H1 (cell line): ENCODE measurements at regions not wholly inside any gene's neighbourhood (a gene's known extent, or its start where the extent isn't known, plus 50 kb on each side); places are given as distances from the start of the nearest gene placed in this dataset.

Experiments used
- CTCF ChIA-PET: fragments of 300-600 bp; sonication (Branson Sonifier 250); formaldehyde crosslinking; loops from one replicate; lab custom pipeline; 2021; ENCODE audit not compliant: partially characterized antibody; lab: Charles Lee
- POLR2A ChIA-PET: fragments of 300-600 bp; sonication (Branson Sonifier 250); formaldehyde crosslinking; loops from one replicate; lab custom pipeline; 2021; ENCODE audit warnings: inconsistent platforms; ENCODE audit not compliant: partially characterized antibody; lab: Charles Lee
- DNase-seq, 2 experiments: peaks; one replicate each; pipeline versions ENCODE4 v3.0.0 to v3.0.0-alpha.2; 2010 to 2022; ENCODE audit warnings: low spot score in 2 of 2, low read depth in 1 of 2, mixed read lengths in 1 of 2
- FAIRE-seq: peaks from 2 replicates; lab custom pipeline; 2011; peaks lifted over from hg19 to GRCh38; lab: Jason Lieb, UNC
- H2AFZ ChIP-seq: 2 replicates; pipeline ENCODE4 v1.8.1; 2012; ENCODE audit warnings: low read length, inconsistent platforms
- H2AK5ac ChIP-seq: 2 replicates; pipeline ENCODE4 v1.6.1; 2013; ENCODE audit warnings: low read depth, low read length
- H2BK120ac ChIP-seq: replicated peaks from 2 replicates; pipeline ENCODE3; 2013; ENCODE audit warnings: low read depth, low read length, inconsistent platforms
- H2BK12ac ChIP-seq: 2 replicates; pipeline ENCODE4 v1.6.1; 2013; ENCODE audit warnings: low read depth, low read length
- H2BK15ac ChIP-seq: 2 replicates; pipeline ENCODE4 v1.6.1; 2013; ENCODE audit warnings: low read length
- H2BK20ac ChIP-seq: 2 replicates; pipeline ENCODE4 v1.6.1; 2013; ENCODE audit warnings: low read length
- H2BK5ac ChIP-seq: 2 replicates; pipeline ENCODE4 v1.6.1; 2013; ENCODE audit warnings: low read depth, low read length
- H3K14ac ChIP-seq: 2 replicates; pipeline ENCODE4 v1.6.1; 2013; ENCODE audit warnings: inconsistent platforms; ENCODE audit not compliant: insufficient read length
- H3K18ac ChIP-seq: 2 replicates; pipeline ENCODE4 v1.6.1; 2013; ENCODE audit warnings: low read length; ENCODE audit errors: extremely low read depth
- H3K23ac ChIP-seq: 2 replicates; pipeline ENCODE4 v1.6.1; 2013; ENCODE audit warnings: inconsistent platforms; ENCODE audit not compliant: insufficient read length
- H3K23me2 ChIP-seq: 2 replicates; pipeline ENCODE4 v1.6.1; 2013; ENCODE audit warnings: low read depth, low read length
- H3K27ac ChIP-seq: 2 replicates; pipeline ENCODE4 v1.6.1; 2011; ENCODE audit warnings: low read depth, low read length, inconsistent platforms
- H3K27me3 ChIP-seq, 4 experiments: replicated peaks in 1 of 4; 1 replicate in 1 of 4; 2 replicates in 3 of 4; pipeline versions ENCODE4 v1.6.1 to v1.8.1; 2011 to 2013; ENCODE audit warnings: low read length in 3 of 4, mild to moderate bottlenecking in 3 of 4, inconsistent platforms in 2 of 4, mixed read lengths in 2 of 4, moderate library complexity in 1 of 4; ENCODE audit not compliant: control insufficient read depth in 3 of 4, insufficient read depth in 3 of 4; ENCODE audit errors: extremely low read depth in 1 of 4
- H3K36me3 ChIP-seq, 4 experiments: 2 replicates each; pipeline versions ENCODE4 v1.6.1 to v1.8.1; 2011 to 2013; ENCODE audit warnings: mild to moderate bottlenecking in 4 of 4, low read length in 3 of 4, moderate library complexity in 2 of 4, control low read depth in 1 of 4, inconsistent platforms in 1 of 4; ENCODE audit not compliant: insufficient read depth in 4 of 4, control insufficient read depth in 2 of 4
- H3K4ac ChIP-seq: replicated peaks from 2 replicates; pipeline ENCODE3; 2013; ENCODE audit warnings: low read length, low read depth, mixed read lengths, inconsistent platforms; ENCODE audit not compliant: insufficient read length
- H3K4me1 ChIP-seq, 4 experiments: replicated peaks in 1 of 4; 1 replicate in 1 of 4; 2 replicates in 3 of 4; pipeline versions ENCODE4 v1.6.1 to v1.8.1; 2011 to 2013; ENCODE audit warnings: low read length in 3 of 4, inconsistent platforms in 2 of 4, mixed read lengths in 1 of 4; ENCODE audit not compliant: insufficient read depth in 4 of 4, control insufficient read depth in 3 of 4
- H3K4me2 ChIP-seq, 2 experiments: 2 replicates each; pipeline versions ENCODE4 v1.6.1 to v1.8.1; 2011 to 2013; ENCODE audit warnings: low read depth in 2 of 2, low read length in 2 of 2, control low read depth in 1 of 2, inconsistent platforms in 1 of 2, mild to moderate bottlenecking in 1 of 2; ENCODE audit not compliant: insufficient read depth in 1 of 2
- H3K4me3 ChIP-seq, 4 experiments: fragments of 200-600, 300-600 bp in 1 of 4; sonication (generic), shearing (Covaris generic), sonication (Bioruptor Twin) in 1 of 4; 2 replicates each; pipeline versions ENCODE4 v1.5.1 to v1.8.1; 2011 to 2016; ENCODE audit warnings: low read length in 4 of 4, low read depth in 3 of 4, control low read depth in 2 of 4, inconsistent platforms in 2 of 4, mild to moderate bottlenecking in 2 of 4, mixed read lengths in 1 of 4, moderate library complexity in 1 of 4; ENCODE audit not compliant: insufficient read depth in 2 of 4; ENCODE audit errors: extremely low read depth in 1 of 4
- H3K56ac ChIP-seq: replicated peaks from 2 replicates; pipeline ENCODE3; 2013; ENCODE audit warnings: low read depth, mild to moderate bottlenecking, mixed read lengths, low read length, inconsistent platforms; ENCODE audit not compliant: insufficient read length
- H3K79me1 ChIP-seq: 2 replicates; pipeline ENCODE4 v1.6.1; 2013; ENCODE audit warnings: low read depth, low read length, control low read depth
- H3K79me2 ChIP-seq, 2 experiments: 2 replicates each; pipeline versions ENCODE4 v1.6.1 to v1.8.1; 2012 to 2013; ENCODE audit warnings: low read length in 2 of 2, mild to moderate bottlenecking in 2 of 2, inconsistent platforms in 1 of 2; ENCODE audit not compliant: insufficient read depth in 2 of 2, control insufficient read depth in 1 of 2
- H3K9ac ChIP-seq, 4 experiments: replicated peaks in 1 of 4; 1 replicate in 1 of 4; 2 replicates in 3 of 4; pipeline versions ENCODE4 v1.6.1 to v1.8.1; 2011 to 2013; ENCODE audit warnings: low read depth in 3 of 4, low read length in 3 of 4, control low read depth in 2 of 4, mild to moderate bottlenecking in 2 of 4, moderate library complexity in 2 of 4, inconsistent platforms in 1 of 4; ENCODE audit errors: extremely low read depth in 1 of 4
- H3K9me3 ChIP-seq, 2 experiments: 2 replicates each; pipeline versions ENCODE4 v1.6.1 to v1.8.1; 2012 to 2013; ENCODE audit warnings: mild to moderate bottlenecking in 2 of 2, moderate library complexity in 2 of 2, control low read depth in 1 of 2, inconsistent platforms in 1 of 2, low read depth in 1 of 2, low read length in 1 of 2, mixed read lengths in 1 of 2; ENCODE audit not compliant: insufficient read depth in 2 of 2
- H4K20me1 ChIP-seq, 2 experiments: replicated peaks in 1 of 2; 2 replicates each; pipeline versions ENCODE3 to v1.8.1; 2011 to 2013; ENCODE audit warnings: inconsistent platforms in 2 of 2, low read length in 2 of 2, mild to moderate bottlenecking in 1 of 2; ENCODE audit not compliant: insufficient read depth in 2 of 2, control insufficient read depth in 1 of 2
- H4K5ac ChIP-seq: 2 replicates; pipeline ENCODE4 v1.6.1; 2013; ENCODE audit warnings: low read length, low read depth, mixed read lengths, inconsistent platforms; ENCODE audit not compliant: insufficient read length
- H4K8ac ChIP-seq: 2 replicates; pipeline ENCODE4 v1.8.0; 2013; ENCODE audit warnings: mild to moderate bottlenecking, moderate library complexity, low read length, inconsistent platforms; ENCODE audit not compliant: insufficient read depth; ENCODE audit errors: extremely low read depth
- H4K91ac ChIP-seq: replicated peaks from 2 replicates; pipeline ENCODE3; 2013; ENCODE audit warnings: low read length, mixed read lengths, inconsistent platforms; ENCODE audit not compliant: insufficient read length
- ASH2L ChIP-seq: fragments of 200-600, 300-600 bp; sonication (generic); IDR thresholded peaks from one replicate; pipeline ENCODE4 v1.7.1; 2017; ENCODE audit warnings: low read length
- EZH2 ChIP-seq: fragments of 200-600 bp; sonication (generic); IDR thresholded peaks from 2 replicates; pipeline ENCODE4 v1.7.1; 2012; ENCODE audit warnings: low read depth, mild to moderate bottlenecking, moderate library complexity, low read length, inconsistent platforms; ENCODE audit not compliant: severe bottlenecking
- HDAC6 ChIP-seq: IDR thresholded peaks from one replicate; pipeline ENCODE4 v1.7.1; 2012; ENCODE audit warnings: low read depth, mild to moderate bottlenecking, inconsistent platforms, low read length, moderate library complexity
- JUND ChIP-seq: IDR thresholded peaks from 2 replicates; pipeline ENCODE4 v1.6.1; 2011; ENCODE audit warnings: mild to moderate bottlenecking, improper control_type of control experiment, low read length
- KDM5A ChIP-seq: fragments of 200-600 bp; IDR thresholded peaks from 2 replicates; pipeline ENCODE4 v1.7.1; 2012; ENCODE audit warnings: mild to moderate bottlenecking, low read length, inconsistent platforms, mixed read lengths
- MAX ChIP-seq: IDR thresholded peaks from 2 replicates; pipeline ENCODE4 v1.6.1; 2012; ENCODE audit warnings: inconsistent platforms
- NANOG ChIP-seq: IDR thresholded peaks from 2 replicates; pipeline ENCODE4 v1.6.1; 2011; ENCODE audit warnings: low read length, low read depth, mild to moderate bottlenecking, inconsistent platforms; ENCODE audit not compliant: insufficient read depth, poor library complexity, severe bottlenecking
- NRF1 ChIP-seq: IDR thresholded peaks from 2 replicates; pipeline ENCODE4 v1.6.1; 2011; ENCODE audit warnings: mild to moderate bottlenecking, low read depth, low read length, improper control_type of control experiment
- POU5F1 ChIP-seq: IDR thresholded peaks from 2 replicates; pipeline ENCODE4 v1.6.1; 2011; ENCODE audit warnings: low read depth, mild to moderate bottlenecking, low read length, moderate library complexity
- SIRT6 ChIP-seq: IDR thresholded peaks from one replicate; pipeline ENCODE4 v1.7.1; 2012; ENCODE audit warnings: low read length, inconsistent platforms
- TAF1 ChIP-seq: IDR thresholded peaks from 2 replicates; pipeline ENCODE4 v1.6.1; 2011; ENCODE audit warnings: mild to moderate bottlenecking, low read depth, low read length
- TAF7 ChIP-seq: optimal IDR thresholded peaks from 2 replicates; pipeline ENCODE3; 2011; ENCODE audit warnings: low read depth, mild to moderate bottlenecking, inconsistent platforms, low read length, moderate library complexity, borderline replicate concordance
- ZNF274 ChIP-seq: IDR thresholded peaks from 2 replicates; pipeline ENCODE4 v1.7.0; 2012; ENCODE audit warnings: low read length, borderline replicate concordance; ENCODE audit errors: extremely low read depth
- WGBS, 2 experiments: shearing (Covaris generic) in 1 of 2; methylation state at CpG; one replicate each; pipeline versions ENCODE4 v1.1.6 to v1.1.7; 2013 to 2015; ENCODE audit warnings: low lambda C conversion rate in 2 of 2, mixed read lengths in 2 of 2, inconsistent platforms in 1 of 2, low coverage in 1 of 2, missing lambda C conversion rate in 1 of 2; ENCODE audit not compliant: insufficient replicate concordance in 2 of 2, insufficient coverage in 1 of 2, insufficient read length in 1 of 2; ENCODE audit errors: extremely low coverage in 1 of 2, missing lambda C conversion rate in 1 of 2; 5-methylcytosine and 5-hydroxymethylcytosine counted together

GRCh38 chr20:30602424-30602823, 655.0 kb upstream of the DEFB115 start:
- no peak overlapping the region for H3K9ac ChIP-seq
- no peak overlapping the region for H2BK15ac ChIP-seq
- H2BK5ac ChIP-seq, result no peak overlapping the region
- ChIA-PET POLR2A (no interaction called here), CTCF (no interaction called here)
- no peak overlapping the region for H2AK5ac ChIP-seq
- no peak overlapping the region for H2BK20ac ChIP-seq
- H4K91ac ChIP-seq, result no peak overlapping the region
- H3K18ac ChIP-seq, result no peak overlapping the region
- no peaks in the 10 kb centered on the region for H3K4me1 ChIP-seq
- DNase-seq (no peak), FAIRE-seq (no peak)
- H3K23me2 ChIP-seq, result peaks cover 5% of the 10 kb centered on the region; the same call in 1 of the 2 replicates
- H3K27me3 ChIP-seq, result no peaks in the 10 kb centered on the region
- H3K14ac ChIP-seq, result no peak overlapping the region
- H3K79me1 ChIP-seq, result no peaks in the 10 kb centered on the region
- H4K20me1 ChIP-seq, result peaks cover 0 to 2% of the 10 kb centered on the region in 2 experiments
- no peak overlapping the region for H3K4ac ChIP-seq
- WGBS, 2 experiments, result 68% methylated on average over 3 of the region's 3 CpGs; no CpG with 5 or more reads in 1 of the 2 experiments
- H3K4me2 ChIP-seq, result no peak overlapping the region
- H2AFZ ChIP-seq, result no peak overlapping the region
- H3K56ac ChIP-seq, result no peak overlapping the region
- H2BK12ac ChIP-seq, result no peak overlapping the region
- H4K5ac ChIP-seq, result no peak overlapping the region
- no peak overlapping the region for H3K23ac ChIP-seq
- H2BK120ac ChIP-seq, result no peak overlapping the region
- no peak overlapping the region for H3K4me3 ChIP-seq
- no peak overlapping the region for H3K27ac ChIP-seq
- peaks cover 70 to 92% of the 10 kb centered on the region in 2 experiments for H3K9me3 ChIP-seq
- TF ChIP-seq JUND (no peak), ZNF274 (no peak), KDM5A (no peak), TAF7 (no peak), TAF1 (no peak), NRF1 (no peak), POU5F1 (no peak), NANOG (no peak), ASH2L (no peak), SIRT6 (no peak), MAX (no peak), EZH2 (no peak), HDAC6 (no peak)
- H3K36me3 ChIP-seq, result no peaks in the 10 kb centered on the region
- H4K8ac ChIP-seq, result no peak overlapping the region
- H3K79me2 ChIP-seq, result no peaks in the 10 kb centered on the region
